PC-9 (cell line): ENCODE measurements at regions not wholly inside any gene's neighbourhood (a gene's known extent, or its start where the extent isn't known, plus 50 kb on each side); places are given as distances from the start of the nearest gene placed in this dataset.

Source experiments
- CTCF ChIP-seq: fragments of 200-600 bp; sonication (generic); conservative IDR thresholded peaks from 2 replicates; pipeline ENCODE4 v1.6.1; 2017; ENCODE audit warnings: mixed run types, antibody characterized with exemption, mild to moderate bottlenecking, moderate library complexity
- EZH2 ChIP-seq: fragments of 200-600 bp; sonication (generic); IDR thresholded peaks from 2 replicates; pipeline ENCODE4 v1.8.0; 2017; ENCODE audit warnings: antibody characterized with exemption, low read depth

GRCh38 chr16:8476824-8477223 lies 113.5 kb downstream of the TMEM114 start:
- TF ChIP-seq CTCF: no peak
- TF ChIP-seq EZH2: no peak
